GM23338 (cell line): ENCODE measurements at regions not wholly inside any gene's neighbourhood (a gene's known extent, or its start where the extent isn't known, plus 50 kb on each side); places are given as distances from the start of the nearest gene placed in this dataset.

Source experiments
- EZH2 ChIP-seq: fragments of 200-600 bp; sonication (generic); IDR thresholded peaks from one replicate; pipeline ENCODE4 v1.8.0; 2017; ENCODE audit warnings: antibody characterized with exemption, mild to moderate bottlenecking, low read depth; ENCODE audit not compliant: unreplicated experiment
- JUNB ChIP-seq: IDR thresholded peaks from one replicate; pipeline ENCODE4 v1.6.1; 2016; ENCODE audit warnings: antibody characterized with exemption; ENCODE audit not compliant: unreplicated experiment
- POLR2AphosphoS5 ChIP-seq: IDR thresholded peaks from 2 replicates; pipeline ENCODE4 v1.6.1; 2016; ENCODE audit warnings: antibody characterized with exemption, low read depth
- ZNF114 ChIP-seq: fragments of 250-450 bp; sonication (Bioruptor Pico); IDR thresholded peaks from 2 replicates; pipeline ENCODE4 v1.5.0; 2020; ENCODE audit warnings: mild to moderate bottlenecking, moderate library complexity
- TF ChIP-seq, protein P1 (sequence below), 2 experiments: fragments of 200-600 bp in 1 of 2; sonication (generic) in 1 of 2; conservative IDR thresholded peaks; 2 replicates each; pipeline versions ENCODE4 v1.5.1 to v1.6.1; 2016 to 2017; ENCODE audit warnings: antibody characterized with exemption in 2 of 2, low read depth in 2 of 2, mild to moderate bottlenecking in 2 of 2, moderate library complexity in 1 of 2

DNA sequence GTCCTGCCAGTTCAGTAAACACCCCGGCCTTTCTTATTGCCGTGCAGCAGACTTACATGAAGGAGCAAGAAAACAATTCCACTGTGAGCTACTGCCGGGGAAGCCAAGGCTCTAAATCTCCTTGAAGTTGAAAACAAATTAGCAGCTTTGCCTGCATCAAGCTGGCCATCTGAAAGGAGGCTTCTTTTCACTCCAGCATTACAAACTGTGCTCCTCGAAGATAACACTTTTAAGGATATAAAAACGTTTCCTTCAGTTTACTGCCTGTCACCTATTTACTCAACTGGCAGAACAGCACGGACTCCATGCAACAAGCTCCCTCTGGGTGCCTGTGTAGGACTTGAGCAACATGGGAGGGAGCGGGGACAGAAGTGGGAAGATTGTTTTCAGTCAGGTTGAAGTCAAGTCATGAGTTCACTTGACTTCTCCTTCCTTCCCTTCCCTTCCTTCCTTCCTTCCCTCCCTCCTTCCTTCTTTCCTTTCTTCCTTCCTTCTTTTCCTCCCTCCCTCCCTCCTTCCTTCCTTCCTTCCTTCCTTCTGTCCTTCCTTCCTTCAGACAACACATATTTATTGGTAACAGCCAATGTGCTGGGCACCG is 67.4 kb downstream of the ZNF608 start:
- TF ChIP-seq, protein P1, sequence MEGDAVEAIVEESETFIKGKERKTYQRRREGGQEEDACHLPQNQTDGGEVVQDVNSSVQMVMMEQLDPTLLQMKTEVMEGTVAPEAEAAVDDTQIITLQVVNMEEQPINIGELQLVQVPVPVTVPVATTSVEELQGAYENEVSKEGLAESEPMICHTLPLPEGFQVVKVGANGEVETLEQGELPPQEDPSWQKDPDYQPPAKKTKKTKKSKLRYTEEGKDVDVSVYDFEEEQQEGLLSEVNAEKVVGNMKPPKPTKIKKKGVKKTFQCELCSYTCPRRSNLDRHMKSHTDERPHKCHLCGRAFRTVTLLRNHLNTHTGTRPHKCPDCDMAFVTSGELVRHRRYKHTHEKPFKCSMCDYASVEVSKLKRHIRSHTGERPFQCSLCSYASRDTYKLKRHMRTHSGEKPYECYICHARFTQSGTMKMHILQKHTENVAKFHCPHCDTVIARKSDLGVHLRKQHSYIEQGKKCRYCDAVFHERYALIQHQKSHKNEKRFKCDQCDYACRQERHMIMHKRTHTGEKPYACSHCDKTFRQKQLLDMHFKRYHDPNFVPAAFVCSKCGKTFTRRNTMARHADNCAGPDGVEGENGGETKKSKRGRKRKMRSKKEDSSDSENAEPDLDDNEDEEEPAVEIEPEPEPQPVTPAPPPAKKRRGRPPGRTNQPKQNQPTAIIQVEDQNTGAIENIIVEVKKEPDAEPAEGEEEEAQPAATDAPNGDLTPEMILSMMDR (conservative IDR thresholded peaks at IDR 0.05; ENCODE audit: low read depth in 2 of 2): no peak
- TF ChIP-seq ZNF114 (CRISPR knock-in tag): no peak
- no peak for TF ChIP-seq EZH2
- TF ChIP-seq POLR2AphosphoS5: no peak
- TF ChIP-seq JUNB: no peak
